K562 (cell line): ENCODE measurements at regions not wholly inside any gene's neighbourhood (a gene's known extent, or its start where the extent isn't known, plus 50 kb on each side); places are given as distances from the start of the nearest gene placed in this dataset.

Source experiments
- ATAC-seq: fragments of 200-7000 bp; cut with Tn5 transposase; 3 replicates; pipeline ENCODE4 v1.9.1; 2020; ENCODE audit warnings: moderate library complexity
- BruUV-seq: library from RNA; stranded (reverse); fragments of 400-500 nt; replicated peaks from 2 replicates; lab custom pipeline; 2021; lab: Mats Ljungman, UMichigan
- CTCF ChIA-PET: fragments of 300-600 bp; formaldehyde crosslinking; extraction: SDS; loops from one replicate; lab custom pipeline; 2021; ENCODE audit warnings: low intra/inter-chr PET ratio; lab: Yijun Ruan, JAX
- POLR2A ChIA-PET: fragments of 300-600, 350-650 bp; sonication (Branson Sonifier 250); formaldehyde crosslinking; extraction: SDS; loops from one replicate; lab custom pipeline; 2021; ENCODE audit warnings: antibody characterized with exemption, inconsistent platforms; lab: Yijun Ruan, JAX
- DNase-seq, 4 experiments: peaks; one replicate each; pipeline versions ENCODE4 v3.0.0 to v3.0.0-alpha.2; 2011 to 2018; ENCODE audit warnings: low spot score in 3 of 4, mixed read lengths in 3 of 4; ENCODE audit errors: extremely low read depth in 1 of 4
- FAIRE-seq: peaks from 2 replicates; lab custom pipeline; 2011; peaks lifted over from hg19 to GRCh38; lab: Jason Lieb, UNC
- H2AFZ ChIP-seq: 2 replicates; pipeline ENCODE4 v1.6.0; 2011; ENCODE audit warnings: low read depth, low read length, control low read depth, inconsistent platforms
- H3K27ac ChIP-seq: fragments of 200-600 bp; 3 replicates; pipeline ENCODE4 v1.8.0; 2011; ENCODE audit warnings: low read depth, mild to moderate bottlenecking, control low read depth, inconsistent platforms, low read length, moderate library complexity, mixed read lengths; ENCODE audit errors: extremely low read depth
- H3K27me3 ChIP-seq, 2 experiments: fragments of 300-600 bp in 1 of 2; 2 replicates in 1 of 2; 3 replicates in 1 of 2; pipeline versions ENCODE4 v1.6.0 to v1.8.0; 2011; ENCODE audit warnings: inconsistent platforms in 2 of 2, low read length in 2 of 2, mild to moderate bottlenecking in 1 of 2, mixed read lengths in 1 of 2, moderate library complexity in 1 of 2; ENCODE audit not compliant: control insufficient read depth in 2 of 2, insufficient read depth in 2 of 2
- H3K36me3 ChIP-seq: fragments of 300-600 bp; 3 replicates; pipeline ENCODE4 v1.8.0; 2011; ENCODE audit warnings: mild to moderate bottlenecking, low read length, inconsistent platforms; ENCODE audit not compliant: control insufficient read depth, insufficient read depth
- H3K4me1 ChIP-seq, 2 experiments: fragments of 200-600 bp in 1 of 2; replicated peaks in 1 of 2; 2 replicates in 1 of 2; 3 replicates in 1 of 2; pipeline versions ENCODE4 v1.5.1 to v1.8.0; 2011; ENCODE audit warnings: inconsistent platforms in 2 of 2, low read length in 2 of 2, mild to moderate bottlenecking in 1 of 2, mixed read lengths in 1 of 2, moderate library complexity in 1 of 2; ENCODE audit not compliant: control insufficient read depth in 2 of 2, insufficient read depth in 2 of 2
- H3K4me2 ChIP-seq: 2 replicates; pipeline ENCODE4 v1.6.1; 2011; ENCODE audit warnings: low read length, control low read depth, inconsistent platforms, mixed read lengths; ENCODE audit not compliant: insufficient read depth
- H3K4me3 ChIP-seq: fragments of 200-600 bp; sonication (generic), shearing (Covaris generic); 2 replicates; pipeline ENCODE4 v1.5.1; 2016; ENCODE audit warnings: control low read depth, inconsistent platforms
- H3K79me2 ChIP-seq: fragments of 200-600 bp; 3 replicates; pipeline ENCODE4 v1.8.0; 2011; ENCODE audit warnings: low read length, inconsistent platforms; ENCODE audit not compliant: control insufficient read depth, insufficient read depth
- H3K9ac ChIP-seq, 2 experiments: 2 replicates each; pipeline versions ENCODE4 v1.6.0 to v1.6.1; 2011; ENCODE audit warnings: low read depth in 2 of 2, low read length in 2 of 2, control low read depth in 1 of 2, inconsistent platforms in 1 of 2, mild to moderate bottlenecking in 1 of 2, mixed read lengths in 1 of 2; ENCODE audit not compliant: insufficient read depth in 1 of 2
- H3K9me1 ChIP-seq: one replicate; pipeline ENCODE4 v1.6.0; 2011; ENCODE audit warnings: inconsistent platforms, mild to moderate bottlenecking, low read length, moderate library complexity; ENCODE audit not compliant: control insufficient read depth, insufficient read depth
- H3K9me3 ChIP-seq: replicated peaks from 2 replicates; pipeline ENCODE4 v1.5.1; 2011; ENCODE audit warnings: low read depth, low read length, inconsistent platforms; ENCODE audit not compliant: control insufficient read depth, insufficient read depth
- H4K20me1 ChIP-seq: replicated peaks from 2 replicates; pipeline ENCODE4 v1.6.1; 2011; ENCODE audit warnings: low read length, inconsistent platforms, mixed read lengths; ENCODE audit not compliant: control insufficient read depth, insufficient read depth
- CC2D1A ChIP-seq: fragments of 450-650 bp; IDR thresholded peaks from 2 replicates; pipeline ENCODE4 v1.6.1; 2017; ENCODE audit warnings: mild to moderate bottlenecking
- CHD2 ChIP-seq: IDR thresholded peaks from 2 replicates; pipeline ENCODE4 v1.6.1; 2011; ENCODE audit warnings: low read depth, low read length
- FOXM1 ChIP-seq, 2 experiments: fragments of 450-650 bp in 1 of 2; sonication (generic) in 1 of 2; formaldehyde crosslinking in 1 of 2; IDR thresholded peaks; 2 replicates each; pipeline versions ENCODE4 v1.6.1 to v1.9.0; 2017 to 2022; ENCODE audit warnings: low read depth in 2 of 2, mild to moderate bottlenecking in 2 of 2, missing genetic modification reagents in 1 of 2, moderate library complexity in 1 of 2
- HDAC6 ChIP-seq: IDR thresholded peaks from 2 replicates; pipeline ENCODE4 v1.6.1; 2012; ENCODE audit warnings: low read depth, mild to moderate bottlenecking, control low read depth, inconsistent platforms, low read length, moderate library complexity
- JUNB ChIP-seq: fragments of 450-650 bp; formaldehyde crosslinking; conservative IDR thresholded peaks from 2 replicates; pipeline ENCODE4 v1.4.0; 2020; ENCODE audit warnings: mild to moderate bottlenecking
- KAT8 ChIP-seq: fragments of 450-650 bp; IDR thresholded peaks from 2 replicates; pipeline ENCODE4 v1.6.1; 2016; ENCODE audit warnings: low read depth, mild to moderate bottlenecking
- KDM1A ChIP-seq, 2 experiments: fragments of 450-650 bp; IDR thresholded peaks; 2 replicates each; pipeline ENCODE4 v1.6.1; 2016; ENCODE audit warnings: mild to moderate bottlenecking in 2 of 2
- MAFG ChIP-seq: fragments of 450-650 bp; conservative IDR thresholded peaks from 2 replicates; pipeline ENCODE4 v1.6.1; 2016; ENCODE audit warnings: missing genetic modification characterization, missing compliant biosample characterization
- MCM5 ChIP-seq: fragments of 450-650 bp; IDR thresholded peaks from 2 replicates; pipeline ENCODE4 v1.6.1; 2016; ENCODE audit warnings: low read depth
- MXI1 ChIP-seq: IDR thresholded peaks from 2 replicates; pipeline ENCODE4 v1.6.1; 2011; ENCODE audit warnings: low read depth, mild to moderate bottlenecking, improper control_type of control experiment, low read length
- RBM34 ChIP-seq: fragments of 200-400 bp; formaldehyde crosslinking; IDR thresholded peaks from 2 replicates; pipeline ENCODE4 v1.6.1; 2018; ENCODE audit warnings: low read length, borderline replicate concordance; ENCODE audit not compliant: insufficient read depth
- RFX5 ChIP-seq: IDR thresholded peaks from 2 replicates; pipeline ENCODE4 v1.6.1; 2011; ENCODE audit warnings: low read depth, mild to moderate bottlenecking, improper control_type of control experiment, low read length
- YY1 ChIP-seq, 3 experiments: IDR thresholded peaks; 2 replicates each; pipeline ENCODE4 v1.6.1; 2011; ENCODE audit warnings: low read length in 2 of 3, mild to moderate bottlenecking in 2 of 3, moderate library complexity in 2 of 3, borderline replicate concordance in 1 of 3, control low read depth in 1 of 3, low read depth in 1 of 3; ENCODE audit not compliant: insufficient read depth in 3 of 3, insufficient replicate concordance in 2 of 3, control insufficient read depth in 1 of 3, insufficient read length in 1 of 3; ENCODE audit errors: extremely low read depth in 1 of 3
- WGBS: fragments of 100-300 bp; shearing (Covaris generic); methylation state at CpG from one replicate; pipeline ENCODE4 v1.1.6; 2016; ENCODE audit warnings: low coverage, mixed read lengths; ENCODE audit not compliant: insufficient coverage; ENCODE audit errors: missing lambda C conversion rate; 5-methylcytosine and 5-hydroxymethylcytosine counted together
- in situ Hi-C: fragments of 300-500 bp; cut with MboI; formaldehyde crosslinking; loops from 4 replicates; pipeline ENCODE4 v1.15.0; 2018; ENCODE audit warnings: inconsistent platforms, mixed read lengths
- intact Hi-C: fragments of 100-400 bp; cut with micrococcal nuclease; formaldehyde crosslinking; loops from 2 replicates; pipeline ENCODE4 v1.14.2; 2022
- TF ChIP-seq, protein P1 (sequence below): fragments of 450-650 bp; IDR thresholded peaks from 2 replicates; pipeline ENCODE4 v1.6.1; 2017; ENCODE audit warnings: antibody characterized with exemption, mild to moderate bottlenecking
- TF ChIP-seq, protein P2 (sequence below): fragments of 250-450 bp; sonication (Bioruptor Pico); IDR thresholded peaks from 2 replicates; pipeline ENCODE4 v1.4.0; 2020; ENCODE audit warnings: mild to moderate bottlenecking
- TF ChIP-seq, protein P3 (sequence below): fragments of 250-450 bp; sonication (Bioruptor Pico); IDR thresholded peaks from 2 replicates; pipeline ENCODE4 v1.8.0; 2021; ENCODE audit warnings: borderline replicate concordance, mild to moderate bottlenecking, moderate library complexity; ENCODE audit not compliant: poor library complexity, severe bottlenecking

DNA sequence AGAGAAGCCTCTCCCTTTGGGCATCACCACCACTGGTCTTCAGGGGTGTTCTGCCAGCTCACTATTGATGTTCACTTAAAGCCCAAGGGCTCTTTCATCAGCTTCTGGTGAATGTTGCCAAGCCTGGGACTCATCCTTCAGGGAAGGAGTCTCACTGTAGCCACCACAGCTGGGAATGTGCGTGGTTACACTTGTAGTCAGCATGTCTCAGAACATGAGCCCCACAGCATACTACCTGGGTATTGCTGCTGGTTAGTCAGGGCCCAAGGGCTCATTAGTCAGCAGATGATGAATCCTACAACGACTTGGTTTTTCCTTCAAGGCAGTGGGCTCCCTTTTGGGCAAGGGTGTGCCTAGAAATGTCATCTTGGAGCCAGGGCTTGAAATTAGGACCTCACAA lies 412.9 kb downstream of the VGLL3 start:
- ChIA-PET POLR2A (no interaction called here), CTCF (no interaction called here)
- in situ Hi-C loops: no loop called here
- Histone ChIP-seq H3K27ac (no peak overlapping the region), H3K4me1 (no peaks in the 10 kb centered on the region), H2AFZ (no peak overlapping the region), H3K79me2 (no peaks in the 10 kb centered on the region), H3K9me1 (no peaks in the 10 kb centered on the region), H4K20me1 (no peaks in the 10 kb centered on the region), H3K36me3 (no peaks in the 10 kb centered on the region), H3K9ac (no peak overlapping the region), H3K4me3 (no peak overlapping the region), H3K4me2 (no peak overlapping the region), H3K9me3 (no peaks in the 10 kb centered on the region), H3K27me3 (no peaks in the 10 kb centered on the region)
- no peak for ATAC-seq
- BruUV-seq: no TSS peak
- intact Hi-C loops: no loop called here
- WGBS: 0% methylated on average over 2 of the region's 2 CpGs
- no peak for FAIRE-seq
- DNase-seq: no peak
- TF ChIP-seq, protein P1, sequence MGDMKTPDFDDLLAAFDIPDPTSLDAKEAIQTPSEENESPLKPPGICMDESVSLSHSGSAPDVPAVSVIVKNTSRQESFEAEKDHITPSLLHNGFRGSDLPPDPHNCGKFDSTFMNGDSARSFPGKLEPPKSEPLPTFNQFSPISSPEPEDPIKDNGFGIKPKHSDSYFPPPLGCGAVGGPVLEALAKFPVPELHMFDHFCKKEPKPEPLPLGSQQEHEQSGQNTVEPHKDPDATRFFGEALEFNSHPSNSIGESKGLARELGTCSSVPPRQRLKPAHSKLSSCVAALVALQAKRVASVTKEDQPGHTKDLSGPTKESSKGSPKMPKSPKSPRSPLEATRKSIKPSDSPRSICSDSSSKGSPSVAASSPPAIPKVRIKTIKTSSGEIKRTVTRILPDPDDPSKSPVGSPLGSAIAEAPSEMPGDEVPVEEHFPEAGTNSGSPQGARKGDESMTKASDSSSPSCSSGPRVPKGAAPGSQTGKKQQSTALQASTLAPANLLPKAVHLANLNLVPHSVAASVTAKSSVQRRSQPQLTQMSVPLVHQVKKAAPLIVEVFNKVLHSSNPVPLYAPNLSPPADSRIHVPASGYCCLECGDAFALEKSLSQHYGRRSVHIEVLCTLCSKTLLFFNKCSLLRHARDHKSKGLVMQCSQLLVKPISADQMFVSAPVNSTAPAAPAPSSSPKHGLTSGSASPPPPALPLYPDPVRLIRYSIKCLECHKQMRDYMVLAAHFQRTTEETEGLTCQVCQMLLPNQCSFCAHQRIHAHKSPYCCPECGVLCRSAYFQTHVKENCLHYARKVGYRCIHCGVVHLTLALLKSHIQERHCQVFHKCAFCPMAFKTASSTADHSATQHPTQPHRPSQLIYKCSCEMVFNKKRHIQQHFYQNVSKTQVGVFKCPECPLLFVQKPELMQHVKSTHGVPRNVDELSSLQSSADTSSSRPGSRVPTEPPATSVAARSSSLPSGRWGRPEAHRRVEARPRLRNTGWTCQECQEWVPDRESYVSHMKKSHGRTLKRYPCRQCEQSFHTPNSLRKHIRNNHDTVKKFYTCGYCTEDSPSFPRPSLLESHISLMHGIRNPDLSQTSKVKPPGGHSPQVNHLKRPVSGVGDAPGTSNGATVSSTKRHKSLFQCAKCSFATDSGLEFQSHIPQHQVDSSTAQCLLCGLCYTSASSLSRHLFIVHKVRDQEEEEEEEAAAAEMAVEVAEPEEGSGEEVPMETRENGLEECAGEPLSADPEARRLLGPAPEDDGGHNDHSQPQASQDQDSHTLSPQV: no peak
- TF ChIP-seq RBM34 (no peak), RFX5 (no peak), JUNB (no peak), FOXM1 (IDR thresholded peaks at IDR 0.05; ENCODE audit: low read depth) (no peak), FOXM1 (CRISPR knock-in tag; IDR thresholded peaks at IDR 0.05; ENCODE audit: low read depth) (no peak), KDM1A (IDR thresholded peaks at IDR 0.05) (no peak), MAFG (tag) (no peak), HDAC6 (no peak), CC2D1A (no peak), MXI1 (no peak), CHD2 (no peak), MCM5 (no peak), YY1 (IDR thresholded peaks at IDR 0.05; ENCODE audit: borderline replicate concordance in 1 of 3, control insufficient read depth in 1 of 3, extremely low read depth in 1 of 3, insufficient read depth in 3 of 3, insufficient read length in 1 of 3, insufficient replicate concordance in 2 of 3, low read depth in 1 of 3, low read length in 2 of 3) (no peak), KAT8 (no peak)
- TF ChIP-seq, protein P2, sequence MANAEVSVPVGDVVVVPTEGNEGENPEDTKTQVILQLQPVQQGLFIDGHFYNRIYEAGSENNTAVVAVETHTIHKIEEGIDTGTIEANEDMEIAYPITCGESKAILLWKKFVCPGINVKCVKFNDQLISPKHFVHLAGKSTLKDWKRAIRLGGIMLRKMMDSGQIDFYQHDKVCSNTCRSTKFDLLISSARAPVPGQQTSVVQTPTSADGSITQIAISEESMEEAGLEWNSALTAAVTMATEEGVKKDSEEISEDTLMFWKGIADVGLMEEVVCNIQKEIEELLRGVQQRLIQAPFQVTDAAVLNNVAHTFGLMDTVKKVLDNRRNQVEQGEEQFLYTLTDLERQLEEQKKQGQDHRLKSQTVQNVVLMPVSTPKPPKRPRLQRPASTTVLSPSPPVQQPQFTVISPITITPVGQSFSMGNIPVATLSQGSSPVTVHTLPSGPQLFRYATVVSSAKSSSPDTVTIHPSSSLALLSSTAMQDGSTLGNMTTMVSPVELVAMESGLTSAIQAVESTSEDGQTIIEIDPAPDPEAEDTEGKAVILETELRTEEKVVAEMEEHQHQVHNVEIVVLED: no peak
- TF ChIP-seq, protein P3, sequence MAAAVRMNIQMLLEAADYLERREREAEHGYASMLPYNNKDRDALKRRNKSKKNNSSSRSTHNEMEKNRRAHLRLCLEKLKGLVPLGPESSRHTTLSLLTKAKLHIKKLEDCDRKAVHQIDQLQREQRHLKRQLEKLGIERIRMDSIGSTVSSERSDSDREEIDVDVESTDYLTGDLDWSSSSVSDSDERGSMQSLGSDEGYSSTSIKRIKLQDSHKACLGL (CRISPR knock-in tag): no peak
